ENCODE measurements at regions not wholly inside any gene's neighbourhood (a gene's known extent, or its start where the extent isn't known, plus 50 kb on each side); places are given as distances from the start of the nearest gene placed in this dataset.

DNA sequence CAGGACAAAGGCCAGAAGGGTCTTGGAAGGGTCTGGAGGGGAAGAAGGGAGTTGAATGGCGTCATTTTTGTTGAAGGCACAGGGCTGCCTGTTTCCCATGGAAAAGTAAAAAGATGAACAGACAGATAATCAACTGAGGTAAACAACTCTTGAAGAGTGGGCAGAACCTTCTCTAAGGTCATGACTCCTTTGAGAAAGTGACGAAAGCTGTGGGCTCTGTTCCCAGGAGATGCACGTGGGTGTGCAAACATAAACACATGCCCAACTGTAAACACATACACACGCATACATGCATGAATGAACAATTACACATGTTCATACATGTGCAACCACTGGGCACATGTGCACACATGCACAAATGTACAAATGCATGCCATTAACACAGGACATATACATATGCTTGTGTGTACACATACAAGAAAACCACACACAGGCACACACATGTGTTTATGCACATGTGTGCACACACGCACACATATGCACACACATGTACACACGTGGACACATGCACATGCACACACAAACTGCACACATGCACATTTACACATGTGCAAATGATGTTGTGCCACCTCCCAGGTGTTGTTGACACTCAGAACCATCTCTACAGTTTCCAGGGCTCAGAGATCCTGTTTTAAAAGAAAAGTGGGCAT lies 143.3 kb downstream of the GADD45G start:
- DNase-seq, result no peak

- DNase-seq, result no peak
These were observed 144.2 kb downstream of the GADD45G start for GRCh38 chr9:89748831-89749499.

GRCh38 chr9:89749500-89750116 lies 144.8 kb downstream of the GADD45G start:
- DNase-seq, result no peak

DNA sequence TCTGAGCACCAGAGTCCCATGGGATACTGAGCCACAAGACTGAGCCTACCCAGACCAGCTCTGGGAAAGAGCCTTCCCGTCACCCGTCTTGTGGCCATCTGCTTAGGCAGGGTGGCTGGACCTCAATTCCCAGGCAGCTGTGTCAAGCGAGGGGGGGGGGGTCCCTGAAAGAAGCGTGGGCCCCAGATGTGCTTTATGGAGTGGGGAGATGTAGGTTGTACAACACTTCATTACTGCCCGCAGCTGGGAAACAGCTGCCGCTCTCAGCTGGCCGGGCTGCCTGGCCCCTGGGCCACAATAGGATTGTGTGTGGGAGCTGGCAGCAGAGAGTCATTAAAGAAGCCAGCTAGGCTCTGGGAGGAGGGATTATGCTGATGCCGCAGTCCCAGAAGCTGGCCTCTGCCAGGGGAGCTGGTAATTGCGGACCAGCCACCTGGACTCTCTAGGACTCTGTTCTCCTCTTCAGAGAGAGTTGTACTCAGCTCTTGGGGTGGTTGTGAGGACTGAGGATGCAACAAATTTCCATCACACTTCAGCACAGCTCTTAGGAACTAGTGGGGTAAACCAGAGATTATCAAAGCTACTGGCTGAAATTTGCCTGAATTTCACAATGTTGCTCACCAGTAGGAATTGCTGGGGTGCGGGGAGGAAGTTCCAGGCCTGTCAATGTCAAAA lies 145.4 kb downstream of the GADD45G start:
- no peak for DNase-seq

DNA sequence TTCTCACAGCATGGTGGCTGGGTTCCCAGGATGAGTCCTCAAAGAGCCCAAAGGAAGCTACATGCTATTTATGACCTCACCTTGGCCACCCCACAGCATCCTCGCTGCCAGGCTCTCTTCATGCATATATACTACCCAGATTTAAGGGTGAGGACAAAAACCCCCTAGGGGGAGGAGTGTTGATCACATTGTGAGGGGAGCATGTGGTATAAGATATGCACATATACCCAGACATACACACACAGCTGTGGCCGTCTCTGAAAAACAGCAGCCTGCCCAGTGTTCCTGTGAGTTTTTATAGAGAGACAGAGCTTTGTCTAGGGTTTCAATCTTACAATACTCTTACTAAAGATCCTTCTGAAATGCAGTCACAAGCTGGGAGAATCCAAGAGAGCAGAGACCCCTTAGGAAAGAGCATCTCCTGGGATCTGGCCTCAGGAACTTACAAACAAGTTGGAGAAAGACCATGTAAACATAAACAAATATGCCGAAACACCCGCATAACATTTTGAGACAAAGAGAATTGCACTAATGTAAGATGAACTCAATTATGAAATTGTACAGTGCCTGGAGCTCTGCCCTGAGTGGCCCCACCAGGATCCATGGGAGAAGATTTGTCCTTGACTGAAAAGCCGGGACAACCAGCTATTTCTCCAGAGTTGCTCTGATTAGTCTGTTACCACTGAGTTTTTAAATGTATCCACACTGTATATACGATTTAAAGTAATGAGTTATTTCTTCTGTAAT lies 146.4 kb downstream of the GADD45G start:
- DNase-seq, result no peak

- no peak for DNase-seq
These were observed 147.3 kb downstream of the GADD45G start for GRCh38 chr9:89752154-89752553.

DNA sequence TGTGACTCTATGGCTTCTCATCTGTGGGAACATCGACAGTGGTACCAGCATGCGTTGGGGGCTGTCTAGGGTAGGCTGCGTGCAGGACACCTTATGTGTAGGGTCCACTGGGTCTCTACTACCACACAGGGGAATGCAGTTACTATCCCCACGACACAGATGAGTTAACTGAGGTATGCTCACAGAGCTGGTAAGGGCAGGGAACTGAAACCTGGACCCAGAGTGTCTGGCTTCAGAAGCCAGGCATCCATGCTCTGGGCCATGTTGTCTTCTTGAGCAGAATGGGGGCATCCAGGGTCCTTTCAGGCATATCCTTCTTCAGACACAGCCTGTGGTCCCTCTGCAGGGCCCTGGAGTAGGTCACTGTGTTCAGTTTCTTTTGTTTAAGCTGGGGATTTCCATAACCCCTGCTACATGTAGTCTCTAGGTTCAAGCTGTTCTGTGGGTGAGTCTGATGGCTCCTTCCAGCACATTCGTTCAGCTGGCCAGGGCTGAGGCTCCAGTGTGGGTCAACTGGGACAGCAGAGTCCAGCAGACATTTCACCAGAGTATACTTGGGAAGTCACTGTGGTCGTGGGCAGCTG lies 148.8 kb downstream of the GADD45G start:
- no peak for DNase-seq

GRCh38 chr9:89754193-89754592 lies 149.4 kb downstream of the GADD45G start:
- no peak for DNase-seq

- DNase-seq, result no peak
These were observed 151.0 kb downstream of the GADD45G start for GRCh38 chr9:89755821-89756220.

- DNase-seq, result no peak
These were observed 152.2 kb downstream of the GADD45G start for GRCh38 chr9:89756891-89757537.

DNA sequence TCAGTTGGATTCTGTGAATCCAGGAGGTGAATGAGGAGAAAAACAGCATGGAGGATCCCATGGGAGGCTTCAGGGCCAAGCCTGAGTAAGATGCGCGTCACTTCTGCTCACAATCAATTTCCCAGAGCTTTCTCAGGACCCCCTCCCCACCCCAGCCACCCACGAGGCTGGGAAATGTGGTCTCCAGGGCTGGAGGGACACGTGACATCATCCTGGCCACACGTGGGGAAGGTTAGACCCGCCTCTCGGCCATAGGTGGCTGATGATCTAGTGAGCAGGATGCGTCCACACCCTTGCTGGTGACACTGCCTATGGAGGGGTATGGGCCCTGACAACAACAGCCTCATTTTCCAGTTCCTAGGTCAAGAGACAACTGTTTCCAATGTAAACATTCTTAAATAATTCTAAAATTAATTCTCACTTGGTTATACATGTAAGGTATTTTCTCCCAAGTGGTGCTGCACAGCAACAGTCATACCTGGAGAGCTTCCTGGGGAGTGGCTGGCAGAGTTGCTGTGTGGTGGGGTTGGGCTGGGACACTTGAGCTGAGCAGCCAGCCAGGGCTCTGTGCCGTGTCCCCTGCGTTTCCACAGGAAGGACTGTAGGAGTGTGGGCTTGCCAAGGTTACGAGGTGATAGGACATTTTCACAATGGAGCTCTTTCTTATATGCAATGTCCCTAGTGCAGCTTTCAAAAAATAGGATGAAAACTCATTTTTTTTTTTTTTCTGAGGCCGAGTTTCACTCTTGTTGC lies 153.1 kb downstream of the GADD45G start:
- DNase-seq, result no peak

DNA sequence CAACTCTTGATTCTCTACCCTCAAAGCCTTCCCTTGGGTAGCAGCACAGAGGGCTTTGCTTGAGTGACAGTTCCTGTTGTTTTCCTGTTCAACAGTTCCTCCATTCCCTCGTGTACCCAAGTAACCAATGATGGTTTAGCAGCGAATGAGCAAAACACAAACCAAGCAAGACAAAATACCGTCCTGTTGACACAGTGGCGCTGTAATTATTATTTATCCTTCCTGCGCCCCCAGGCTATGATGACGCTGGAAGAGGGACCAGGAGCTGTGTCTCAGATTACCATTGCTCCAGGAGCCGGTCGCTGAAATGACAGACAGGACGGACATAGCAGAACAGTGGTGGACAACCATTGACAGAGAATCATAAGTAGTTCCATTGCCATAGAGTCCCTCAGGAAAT lies 154.8 kb downstream of the GADD45G start:
- DNase-seq, result no peak

- no peak for DNase-seq
These were observed 155.3 kb downstream of the GADD45G start for GRCh38 chr9:89760123-89760522.

- no peak for DNase-seq
These were observed 159.4 kb downstream of the GADD45G start for GRCh38 chr9:89764217-89764616.

DNA sequence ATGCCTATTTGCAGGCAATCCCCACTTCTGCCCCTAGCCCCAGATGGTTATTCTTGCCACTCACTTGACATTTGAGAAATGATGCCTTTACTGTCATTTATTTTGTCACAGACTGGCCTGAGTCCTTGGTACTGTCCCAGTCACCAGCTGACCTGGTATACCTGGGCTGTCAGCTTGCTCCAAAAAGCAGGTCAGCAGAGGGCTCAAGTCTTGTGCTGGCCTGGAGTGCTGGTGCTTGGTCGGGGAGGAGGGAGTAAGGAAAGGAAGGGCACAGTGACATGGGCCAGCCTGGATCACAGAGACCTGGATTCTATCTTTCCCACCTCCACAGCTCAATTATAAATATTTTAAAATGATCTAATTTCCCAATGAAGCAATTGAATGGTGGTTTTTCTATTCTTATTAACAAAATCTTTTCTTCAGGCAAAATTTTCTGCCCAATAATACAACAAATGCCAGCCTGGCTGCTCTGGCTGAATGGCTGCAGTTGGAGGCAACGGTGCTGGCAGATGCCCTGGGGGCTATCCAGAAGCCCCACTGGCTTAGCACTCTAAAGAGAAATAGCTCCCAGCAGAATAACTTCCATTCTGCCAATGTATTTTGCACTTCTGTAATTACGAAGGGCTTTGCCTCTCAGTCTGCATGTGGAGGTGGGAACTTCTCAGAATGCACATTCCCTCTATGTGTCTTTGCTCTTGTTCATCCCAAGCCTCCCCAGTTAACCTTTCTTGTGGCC lies 160.6 kb downstream of the GADD45G start:
- DNase-seq, result no peak

GRCh38 chr9:89766991-89767390 lies 162.2 kb downstream of the GADD45G start:
- DNase-seq, result no peak

DNA sequence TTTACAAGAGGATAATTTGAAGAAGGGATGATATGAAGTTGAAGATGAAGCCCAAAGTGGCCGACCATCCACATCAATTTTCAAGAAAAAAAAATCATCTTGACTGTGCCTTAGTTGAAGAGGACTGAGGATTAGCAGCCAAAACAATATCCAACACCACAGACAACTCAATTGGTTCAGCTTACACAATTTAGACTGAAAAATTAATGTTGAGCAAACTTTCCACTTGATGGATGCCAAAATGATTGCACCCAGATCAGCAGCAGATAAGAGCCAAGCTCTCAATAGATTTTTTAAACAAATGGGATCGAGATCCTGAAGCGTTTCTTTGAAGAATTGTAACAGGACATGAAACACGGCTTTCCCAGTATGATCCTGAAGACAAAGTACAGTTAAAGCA lies 163.2 kb downstream of the GADD45G start:
- no peak for DNase-seq

DNA sequence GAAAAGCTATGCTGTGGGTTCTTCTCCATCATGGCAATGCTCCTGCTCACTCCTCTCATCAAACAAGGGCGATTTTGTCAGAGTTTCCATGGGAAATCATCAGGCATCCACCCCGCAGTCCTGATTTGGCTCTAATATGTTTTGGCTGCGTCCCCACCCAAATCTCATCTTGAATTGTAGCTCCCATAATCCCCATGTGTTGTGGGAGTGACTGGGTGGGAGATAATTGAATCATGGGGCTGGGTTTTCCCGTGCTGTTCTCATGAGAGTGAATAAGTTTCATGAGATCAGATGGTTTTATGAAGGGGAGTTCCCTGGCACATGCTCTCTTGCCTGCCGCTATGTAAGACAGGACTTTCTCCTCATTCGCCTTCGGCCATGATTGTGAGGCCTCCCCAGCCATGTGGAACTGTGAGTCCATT lies 163.8 kb downstream of the GADD45G start:
- no peak for DNase-seq

DNA sequence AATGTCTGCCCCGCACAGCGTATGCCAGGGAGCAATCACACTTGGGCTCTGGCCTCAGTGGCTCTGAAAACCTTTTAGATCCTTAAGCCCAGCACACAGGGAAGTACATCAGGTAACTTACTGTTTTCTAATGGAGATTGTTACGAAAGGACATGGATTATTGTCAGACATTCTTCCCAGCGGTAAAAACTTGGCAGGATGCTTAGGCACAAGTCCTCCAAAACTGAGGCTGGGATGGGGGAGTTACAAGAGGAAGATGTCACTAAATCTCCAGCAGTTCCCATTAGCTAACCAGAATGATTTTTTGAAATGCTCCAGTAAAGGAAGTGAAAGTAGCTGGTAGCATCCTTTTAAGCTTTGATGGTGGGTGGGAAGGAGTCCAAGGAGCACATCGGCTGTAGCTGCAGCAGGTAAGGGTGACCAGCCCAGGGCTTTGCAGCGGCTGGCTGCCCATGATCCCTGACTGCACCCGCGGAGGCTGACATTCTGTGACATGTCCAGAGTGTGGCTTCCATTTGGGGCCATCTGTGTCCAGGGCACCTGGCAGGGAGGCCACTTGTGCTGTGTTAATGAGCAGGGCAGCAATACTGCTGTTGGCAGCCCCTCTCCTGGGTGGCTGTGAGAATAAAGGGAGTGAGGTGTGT lies 165.8 kb downstream of the GADD45G start:
- no peak for DNase-seq

GRCh38 chr9:89771205-89771604 lies 166.4 kb downstream of the GADD45G start:
- DNase-seq, result no peak

Measured in effector CD4-positive, alpha-beta T cell (primary cell).